Duodenal mucosa (tissue), 2 donors: ENCODE measurements at regions not wholly inside any gene's neighbourhood (a gene's known extent, or its start where the extent isn't known, plus 50 kb on each side); places are given as distances from the start of the nearest gene placed in this dataset.

Experiments used
- H3K27ac ChIP-seq: one replicate; pipeline ENCODE4 v1.7.0; 2013; ENCODE audit warnings: low read depth, low read length
- H3K27me3 ChIP-seq, 2 donors: one replicate each; pipeline ENCODE4 v1.7.0; 2013; ENCODE audit warnings: low read length in 2 of 2, control low read depth in 1 of 2; ENCODE audit not compliant: insufficient read depth in 2 of 2, control insufficient read depth in 1 of 2
- H3K36me3 ChIP-seq, 2 donors: one replicate each; pipeline ENCODE4 v1.7.0; 2013; ENCODE audit warnings: low read length in 2 of 2, control low read depth in 1 of 2; ENCODE audit not compliant: insufficient read depth in 2 of 2, control insufficient read depth in 1 of 2
- H3K4me1 ChIP-seq, 2 donors: one replicate each; pipeline ENCODE4 v1.7.0; 2013; ENCODE audit warnings: low read length in 2 of 2, control low read depth in 1 of 2; ENCODE audit not compliant: insufficient read depth in 2 of 2, control insufficient read depth in 1 of 2
- H3K4me3 ChIP-seq, 2 donors: one replicate each; pipeline ENCODE4 v1.7.0; 2013; ENCODE audit warnings: low read length in 2 of 2, low read depth in 1 of 2
- H3K9ac ChIP-seq, 2 donors: one replicate each; pipeline ENCODE4 v1.7.0; 2013; ENCODE audit warnings: low read length in 2 of 2, low read depth in 1 of 2
- H3K9me3 ChIP-seq, 2 donors: one replicate each; pipeline ENCODE4 v1.7.0; 2013; ENCODE audit warnings: low read length in 2 of 2, control low read depth in 1 of 2; ENCODE audit not compliant: control insufficient read depth in 1 of 2

DNA sequence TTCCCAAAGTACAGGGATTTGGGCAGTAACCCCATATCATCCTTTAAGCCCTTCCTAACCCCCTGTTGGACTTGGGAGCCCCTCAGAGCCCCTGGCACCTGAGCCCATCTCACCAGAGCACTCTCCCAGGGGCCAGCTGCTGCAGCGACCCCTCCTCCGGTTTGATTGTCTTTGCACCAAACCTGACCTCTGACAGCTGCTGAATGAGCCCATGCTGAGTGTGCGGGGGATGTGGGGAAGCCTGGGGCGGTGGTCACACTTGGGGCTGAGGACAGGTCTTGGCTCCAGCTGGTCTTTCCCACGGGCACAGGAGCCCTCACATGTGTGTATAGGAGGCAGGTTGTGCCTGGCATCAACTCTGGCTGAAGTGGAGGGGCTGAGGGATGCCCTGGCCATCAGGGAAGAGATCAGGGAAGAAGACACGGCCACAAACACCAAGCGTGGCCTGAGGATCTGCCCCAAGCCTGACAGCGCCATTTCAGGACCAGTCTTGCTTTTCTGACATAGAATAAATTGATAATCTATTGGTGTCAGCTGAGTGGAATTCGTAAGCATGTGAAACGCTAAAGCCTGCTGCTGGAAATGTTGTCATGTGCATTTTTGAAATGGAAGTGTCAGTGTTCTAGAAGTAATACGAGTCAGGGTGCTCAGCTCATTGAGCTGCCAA lies 102.4 kb downstream of the ACKR3 start:
- Histone ChIP-seq H3K27ac (no peak overlapping the region), H3K4me1 (no peaks in the 10 kb centered on the region)

DNA sequence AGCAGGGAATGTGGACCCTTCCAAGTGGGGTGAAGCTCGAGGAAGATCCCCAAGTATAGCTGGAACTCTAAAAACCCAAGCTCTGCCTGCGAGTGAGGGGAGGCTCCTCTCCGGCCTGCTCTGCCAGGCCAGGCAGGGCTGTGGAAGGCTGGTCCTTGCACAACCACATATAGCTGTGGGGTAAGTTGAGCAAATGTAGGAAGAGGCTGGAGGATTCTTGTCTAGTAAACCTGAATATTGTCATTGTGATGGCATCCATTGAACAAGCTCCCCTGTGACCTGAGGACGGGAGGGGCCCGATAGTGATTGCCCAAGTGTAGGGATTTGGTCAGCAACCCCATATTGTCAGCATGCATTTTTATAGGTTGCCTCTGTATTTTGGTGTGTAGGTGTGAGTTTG lies 103.0 kb downstream of the ACKR3 start:
- no peaks in the 10 kb centered on the region for H3K27me3 ChIP-seq
- H3K9me3 ChIP-seq: no peaks in the 10 kb centered on the region
- no peaks in the 10 kb centered on the region for H3K4me1 ChIP-seq
- H3K27ac ChIP-seq: no peak overlapping the region
- H3K4me3 ChIP-seq: no peak overlapping the region
- no peak overlapping the region for H3K9ac ChIP-seq
- H3K36me3 ChIP-seq: no peaks in the 10 kb centered on the region

More for the DNA sequence above, 102.4 kb downstream of the ACKR3 start:
- no peak overlapping the region for H3K4me3 ChIP-seq
- H3K9me3 ChIP-seq: no peaks in the 10 kb centered on the region
- H3K36me3 ChIP-seq: no peaks in the 10 kb centered on the region
- H3K9ac ChIP-seq: no peak overlapping the region
- no peaks in the 10 kb centered on the region for H3K27me3 ChIP-seq

DNA sequence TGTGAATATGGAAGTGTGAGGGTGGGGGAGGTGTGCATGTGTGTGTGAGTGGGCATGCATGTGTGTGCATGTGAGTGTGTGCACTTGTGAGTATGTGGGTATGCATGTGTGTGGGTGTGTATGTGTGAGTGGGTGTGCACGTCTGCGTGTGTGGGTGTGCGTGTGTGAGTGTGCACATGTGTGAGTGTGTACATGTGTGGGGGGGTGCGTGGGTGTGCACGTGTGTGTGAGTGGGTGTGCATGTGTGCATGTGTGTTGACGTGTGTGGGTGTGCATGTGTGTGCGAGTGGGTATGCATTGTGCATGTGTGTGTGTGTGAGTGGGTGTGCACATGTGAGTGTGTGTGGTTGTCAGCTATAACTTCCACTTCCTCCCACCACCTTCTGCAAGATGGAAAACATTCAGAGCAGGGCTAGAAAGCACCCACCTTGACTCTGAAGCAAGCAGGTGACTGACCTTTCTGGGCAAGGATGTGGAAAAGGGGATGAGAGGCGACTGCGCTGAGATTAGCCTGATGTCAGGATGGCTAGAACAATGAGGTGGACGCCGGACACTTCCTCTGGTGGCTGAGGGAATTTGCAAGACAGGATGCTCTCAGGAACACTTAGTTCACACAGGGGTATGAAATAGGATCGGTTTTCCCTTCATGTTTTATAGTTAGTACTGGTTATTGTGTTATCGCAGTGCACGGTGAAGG lies 103.6 kb downstream of the ACKR3 start:
- Histone ChIP-seq H3K36me3 (no peaks in the 10 kb centered on the region), H3K27ac (no peak overlapping the region), H3K4me1 (no peaks in the 10 kb centered on the region)

DNA sequence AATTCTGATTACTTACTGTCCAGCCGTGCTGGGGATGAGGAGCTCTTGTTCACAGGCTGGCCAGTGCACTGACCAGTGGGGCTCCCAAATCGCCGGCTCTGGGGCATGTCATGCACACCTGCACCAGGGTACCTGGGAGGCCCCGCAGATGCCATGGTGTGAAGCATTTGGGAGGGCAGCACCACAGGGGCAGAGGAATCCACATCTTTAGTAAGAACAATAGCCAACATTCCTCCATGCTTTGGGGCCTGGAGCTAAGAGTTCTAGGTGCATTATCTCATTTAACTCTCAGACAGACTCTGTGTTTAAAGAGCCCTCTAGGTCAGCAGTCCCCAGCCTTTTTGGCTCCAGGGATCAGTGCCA lies 104.2 kb downstream of the ACKR3 start:
- H3K36me3 ChIP-seq: no peaks in the 10 kb centered on the region
- H3K9ac ChIP-seq: no peak overlapping the region
- H3K4me3 ChIP-seq: no peak overlapping the region
- no peaks in the 10 kb centered on the region for H3K27me3 ChIP-seq
- H3K27ac ChIP-seq: no peak overlapping the region
- H3K9me3 ChIP-seq: no peaks in the 10 kb centered on the region
- no peaks in the 10 kb centered on the region for H3K4me1 ChIP-seq

More for the DNA sequence above, 103.6 kb downstream of the ACKR3 start:
- Histone ChIP-seq H3K9me3 (no peaks in the 10 kb centered on the region), H3K4me3 (no peak overlapping the region), H3K9ac (no peak overlapping the region), H3K27me3 (no peaks in the 10 kb centered on the region)

DNA sequence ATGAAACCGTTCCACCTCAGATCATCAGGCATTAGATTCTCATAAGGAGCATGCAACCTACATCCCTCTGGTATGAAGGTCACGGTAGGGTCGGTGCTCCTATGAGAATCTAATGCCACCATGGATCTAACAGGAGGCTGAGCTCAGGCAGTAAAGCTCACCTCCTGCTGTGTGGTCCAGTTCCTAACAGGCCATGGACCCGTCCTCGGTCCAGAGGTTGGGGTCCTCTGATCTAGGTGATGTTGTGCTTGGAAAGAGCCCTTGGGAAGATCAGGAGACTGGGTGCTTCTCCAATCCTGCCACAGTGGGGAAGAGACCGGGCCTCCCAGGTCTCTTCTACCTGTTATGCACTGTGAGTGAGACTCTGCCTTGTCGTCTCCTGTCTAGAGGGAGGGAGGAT lies 104.6 kb downstream of the ACKR3 start:
- Histone ChIP-seq H3K9ac (no peak overlapping the region), H3K9me3 (no peaks in the 10 kb centered on the region), H3K27me3 (no peaks in the 10 kb centered on the region), H3K27ac (no peak overlapping the region), H3K4me1 (no peaks in the 10 kb centered on the region), H3K4me3 (no peak overlapping the region), H3K36me3 (no peaks in the 10 kb centered on the region)

GRCh38 chr2:236674646-236675045 lies 105.0 kb downstream of the ACKR3 start:
- H3K27ac ChIP-seq: no peak overlapping the region
- H3K9ac ChIP-seq: no peak overlapping the region
- H3K4me1 ChIP-seq: no peaks in the 10 kb centered on the region
- no peaks in the 10 kb centered on the region for H3K36me3 ChIP-seq
- H3K9me3 ChIP-seq: no peaks in the 10 kb centered on the region
- no peaks in the 10 kb centered on the region for H3K27me3 ChIP-seq
- H3K4me3 ChIP-seq: no peak overlapping the region

GRCh38 chr2:236675051-236675450 lies 105.4 kb downstream of the ACKR3 start:
- Histone ChIP-seq H3K27me3 (no peaks in the 10 kb centered on the region), H3K4me3 (no peak overlapping the region), H3K9me3 (no peaks in the 10 kb centered on the region), H3K9ac (no peak overlapping the region), H3K4me1 (no peaks in the 10 kb centered on the region), H3K27ac (no peak overlapping the region), H3K36me3 (no peaks in the 10 kb centered on the region)

DNA sequence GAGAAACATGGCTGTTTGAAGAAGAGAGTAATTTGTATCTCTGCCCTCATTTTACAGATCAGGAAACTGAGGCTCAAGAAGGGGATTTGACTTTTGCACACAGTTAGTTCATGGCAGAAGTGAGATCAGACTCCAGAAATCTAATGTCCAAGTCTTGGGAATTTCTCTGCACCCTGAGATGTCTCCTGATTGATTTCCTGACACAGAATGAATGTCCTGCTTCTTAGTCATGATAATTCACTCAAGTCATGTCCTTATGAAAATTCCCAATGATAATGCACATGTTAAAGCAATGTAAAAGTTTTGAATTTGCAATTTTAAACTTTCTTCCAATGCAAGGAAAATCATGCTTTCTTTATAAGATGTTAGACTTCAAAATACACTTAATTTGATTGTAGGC lies 105.9 kb downstream of the ACKR3 start:
- Histone ChIP-seq H3K9ac (no peak overlapping the region), H3K4me1 (no peaks in the 10 kb centered on the region), H3K27ac (no peak overlapping the region), H3K36me3 (no peaks in the 10 kb centered on the region), H3K9me3 (no peaks in the 10 kb centered on the region), H3K4me3 (no peak overlapping the region), H3K27me3 (no peaks in the 10 kb centered on the region)

DNA sequence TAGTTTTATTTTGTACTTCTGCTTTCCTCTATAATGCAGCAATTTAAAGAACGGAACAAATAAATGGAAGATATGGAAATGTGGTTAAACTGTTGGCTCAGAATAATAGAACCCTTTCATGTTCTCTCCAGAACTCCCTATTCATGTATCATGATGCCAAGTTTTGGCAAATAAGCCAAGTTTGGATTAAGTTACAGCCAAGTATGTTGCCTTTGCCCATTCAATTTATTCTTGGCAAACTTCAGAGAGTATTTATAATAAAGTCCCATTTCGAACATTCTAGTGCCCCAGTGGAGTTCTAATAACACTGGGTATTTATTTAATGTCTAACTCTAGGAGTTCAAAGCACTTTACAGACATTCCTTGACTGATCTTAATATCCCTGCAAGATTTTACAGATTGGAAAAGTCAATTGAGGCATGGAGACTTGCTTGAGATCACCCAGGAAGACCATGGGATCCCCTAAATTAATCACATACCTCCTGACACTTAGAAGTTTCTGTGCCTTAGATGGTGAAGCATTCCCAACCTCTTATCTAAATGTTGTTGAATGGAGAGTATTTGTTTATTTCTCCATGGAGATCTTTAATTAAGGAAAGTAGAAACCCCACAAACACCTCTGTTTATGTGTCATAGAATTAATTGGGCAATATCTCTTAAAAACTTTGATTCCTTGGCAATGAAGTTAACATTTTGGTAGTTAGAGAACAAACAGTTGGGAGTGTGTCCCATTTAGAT lies 106.7 kb downstream of the ACKR3 start:
- H3K4me3 ChIP-seq: no peak overlapping the region

GRCh38 chr2:236677368-236677767 lies 107.7 kb downstream of the ACKR3 start:
- Histone ChIP-seq H3K9me3 (no peaks in the 10 kb centered on the region), H3K36me3 (no peaks in the 10 kb centered on the region), H3K4me1 (no peaks in the 10 kb centered on the region), H3K9ac (no peak overlapping the region), H3K4me3 (no peak overlapping the region), H3K27ac (no peak overlapping the region), H3K27me3 (no peaks in the 10 kb centered on the region)

More for the DNA sequence above, 106.7 kb downstream of the ACKR3 start:
- no peaks in the 10 kb centered on the region for H3K9me3 ChIP-seq
- H3K27ac ChIP-seq: no peak overlapping the region
- no peaks in the 10 kb centered on the region for H3K4me1 ChIP-seq
- no peak overlapping the region for H3K9ac ChIP-seq
- H3K27me3 ChIP-seq: no peaks in the 10 kb centered on the region
- no peaks in the 10 kb centered on the region for H3K36me3 ChIP-seq
